Suppressor macrophage treated with lipopolysaccharide for 4 hours (primary cell): ENCODE measurements at regions not wholly inside any gene's neighbourhood (a gene's known extent, or its start where the extent isn't known, plus 50 kb on each side); places are given as distances from the start of the nearest gene placed in this dataset.
"Not testable (repeated sequence)": the region's sequence is repeated elsewhere in the genome, so short reads cannot be mapped to it uniquely, and the experiment has no call there.

Experiments used
- DNase-seq: peaks from one replicate; pipeline ENCODE4 v3.0.0-alpha.2; 2020

DNA sequence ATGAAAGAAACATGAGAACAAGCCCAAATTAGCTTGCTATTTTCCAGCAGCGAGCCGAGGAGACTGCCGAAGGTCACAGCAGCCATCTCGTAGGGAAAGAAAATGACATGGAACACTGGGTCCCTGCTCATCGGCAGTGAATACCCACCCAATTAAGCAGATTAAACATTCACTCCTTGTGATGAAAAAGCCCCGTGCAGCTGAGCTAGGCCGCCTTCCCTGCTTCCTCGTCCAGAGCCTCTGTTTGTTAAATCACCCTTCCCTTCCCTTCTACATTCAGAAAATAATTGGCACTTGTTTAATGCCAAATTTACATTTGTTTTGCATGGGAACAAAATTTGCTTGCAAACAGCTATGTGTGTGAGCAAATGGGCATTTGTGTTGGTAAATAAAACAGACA is 342.5 kb downstream of the RMST start:
- DNase-seq = no peak

DNA sequence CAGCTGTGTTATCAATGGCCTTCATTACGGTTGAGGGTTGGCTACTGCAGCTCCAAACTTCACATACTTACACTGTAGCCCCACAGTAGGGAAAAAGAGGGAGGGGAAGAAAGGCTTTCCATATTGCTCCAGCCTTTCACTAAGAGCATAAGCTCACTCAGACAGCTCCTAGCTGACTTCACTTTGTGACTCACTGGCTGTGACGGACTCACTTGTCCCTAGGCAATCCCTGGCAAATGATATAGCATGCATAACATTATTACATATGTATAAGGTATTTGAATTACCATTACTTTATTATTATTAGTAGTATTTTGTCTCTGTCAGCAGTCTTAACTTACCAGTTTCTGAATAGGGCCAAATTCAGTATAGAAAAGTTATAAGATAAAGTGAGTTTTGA is 350.7 kb downstream of the RMST start:
- DNase-seq = no peak

DNA sequence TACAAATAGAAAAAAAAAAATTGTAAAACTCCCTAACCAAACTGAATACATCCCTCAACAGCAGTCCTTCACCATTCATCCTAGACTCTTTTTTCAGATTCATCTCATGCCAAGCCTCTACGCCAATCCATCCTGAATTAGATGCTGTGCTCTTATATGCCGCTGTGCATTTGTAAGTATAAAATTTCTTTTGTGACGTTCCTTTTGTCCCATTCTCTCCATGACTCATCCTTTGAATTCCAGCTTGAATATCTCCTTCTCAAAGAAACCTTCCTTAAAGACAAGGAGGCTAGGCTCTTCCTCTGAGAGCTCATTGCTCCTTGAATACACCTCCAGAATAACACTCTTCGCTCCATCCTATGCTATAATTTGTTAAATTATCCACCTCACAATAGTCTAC is 359.2 kb downstream of the RMST start:
- DNase-seq = no peak

DNA sequence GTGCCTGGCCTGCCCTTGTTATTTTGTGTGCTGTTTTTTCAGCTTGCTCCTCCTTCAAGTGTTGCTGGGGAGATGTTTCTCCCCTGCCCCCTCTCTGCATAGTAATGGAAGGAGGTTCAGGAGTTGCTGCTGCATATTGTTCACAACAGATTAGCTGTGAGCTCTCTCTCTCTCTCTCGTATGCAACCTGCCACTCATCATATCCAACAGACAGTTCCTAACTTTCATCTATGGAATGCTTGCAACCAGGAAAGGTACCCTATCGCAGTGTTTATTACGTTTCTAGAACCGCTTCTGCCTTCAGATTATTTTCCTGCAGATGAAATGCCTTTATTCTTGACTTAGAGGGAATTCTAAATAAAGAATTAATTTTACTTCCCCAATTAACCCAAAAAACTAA is 372.9 kb downstream of the RMST start:
- DNase-seq = no peak

DNA sequence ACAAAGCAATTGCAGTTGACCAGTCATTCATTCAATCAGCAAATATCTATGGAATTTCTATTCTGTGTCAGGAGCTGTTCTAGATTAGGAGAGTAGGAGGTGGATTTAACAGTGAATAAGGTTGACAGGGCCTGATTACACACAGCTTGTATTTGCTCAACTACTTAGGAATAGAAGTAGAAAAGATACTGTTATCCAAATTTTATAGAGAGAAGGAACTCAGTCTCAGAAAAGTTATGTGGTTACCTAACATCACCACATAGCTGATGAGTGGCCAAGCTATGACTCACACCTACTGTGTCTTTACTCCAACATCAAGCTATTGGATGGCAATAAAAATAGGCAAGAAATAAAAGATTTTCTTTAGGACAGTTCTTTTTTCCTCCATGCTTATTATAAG is 374.8 kb downstream of the RMST start:
- no peak for DNase-seq

DNA sequence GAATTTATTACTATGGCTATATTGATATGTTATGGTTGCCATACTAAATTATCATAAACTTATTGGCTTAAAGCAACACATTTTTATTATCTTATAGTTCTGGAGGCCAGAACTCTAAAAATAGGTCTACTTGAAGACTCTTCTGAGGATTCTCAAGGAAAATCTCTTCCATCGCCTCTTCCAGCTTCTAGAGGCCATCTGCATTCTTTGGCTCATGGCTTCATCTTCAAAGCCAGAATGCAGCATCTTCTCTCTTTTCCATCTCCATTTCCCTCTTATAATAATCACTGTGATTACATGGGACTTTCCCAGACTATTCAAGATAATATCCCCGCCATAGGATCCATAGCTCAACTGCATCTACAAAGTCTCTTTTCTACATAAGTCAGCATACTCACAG is 385.4 kb downstream of the RMST start:
- no peak for DNase-seq

DNA sequence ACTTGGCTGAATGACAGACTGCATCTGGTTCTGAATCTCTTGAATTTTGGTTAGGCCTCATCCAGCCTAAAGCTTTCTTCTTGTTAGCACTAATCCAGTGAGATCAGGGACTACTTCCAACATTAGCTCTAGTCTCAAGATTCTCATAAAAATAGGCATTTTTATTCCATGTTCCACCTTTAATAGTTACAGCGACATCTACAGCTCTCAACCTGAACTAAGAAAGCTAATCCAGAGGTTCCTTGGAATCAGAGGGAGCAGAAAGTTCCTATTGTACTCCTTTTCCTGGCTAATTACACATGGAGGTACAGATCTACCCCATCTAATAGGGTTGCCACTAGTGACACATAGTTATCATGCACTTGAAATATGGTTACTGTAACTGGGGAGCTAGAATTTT is 391.9 kb downstream of the RMST start:
- no peak for DNase-seq

DNA sequence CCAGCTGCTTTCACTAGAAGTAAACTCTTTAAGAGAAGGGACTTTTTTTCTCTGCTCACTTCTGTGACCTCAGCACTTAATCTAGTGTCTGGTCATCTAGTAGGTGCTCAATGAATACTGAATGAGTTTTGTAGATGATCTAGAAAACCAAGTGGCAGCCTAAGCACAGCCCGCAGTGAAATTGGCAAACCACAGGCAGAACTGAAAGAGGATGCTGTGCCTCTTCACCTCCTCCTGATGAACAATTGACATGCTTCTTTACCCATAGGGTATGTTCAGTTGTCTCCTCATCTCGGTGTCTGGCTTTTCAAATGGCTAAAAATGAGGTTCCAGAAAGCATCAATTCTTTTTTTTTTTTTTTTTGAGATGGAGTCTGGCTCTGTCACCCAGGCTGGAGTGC is 399.5 kb downstream of the RMST start:
- no peak for DNase-seq

DNA sequence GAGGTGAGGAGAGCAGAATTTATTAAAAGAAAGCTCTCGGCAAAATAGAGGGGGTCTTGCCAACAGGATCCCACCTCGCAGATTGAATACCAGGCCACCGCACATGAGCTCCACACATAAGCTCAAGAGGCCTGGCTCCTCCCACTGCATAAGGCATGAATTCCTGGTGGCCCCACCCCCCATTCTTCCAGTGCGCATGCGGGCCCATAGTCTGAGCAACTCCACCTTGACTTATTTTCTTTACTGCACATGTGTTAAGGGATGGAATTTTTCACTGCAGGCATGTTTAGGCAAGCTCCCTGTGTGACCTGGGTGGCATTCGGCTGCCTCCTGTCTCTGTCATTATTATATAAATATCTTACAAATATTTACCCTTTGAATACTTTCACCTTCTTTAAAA is 412.5 kb downstream of the RMST start:
- DNase-seq = no peak

DNA sequence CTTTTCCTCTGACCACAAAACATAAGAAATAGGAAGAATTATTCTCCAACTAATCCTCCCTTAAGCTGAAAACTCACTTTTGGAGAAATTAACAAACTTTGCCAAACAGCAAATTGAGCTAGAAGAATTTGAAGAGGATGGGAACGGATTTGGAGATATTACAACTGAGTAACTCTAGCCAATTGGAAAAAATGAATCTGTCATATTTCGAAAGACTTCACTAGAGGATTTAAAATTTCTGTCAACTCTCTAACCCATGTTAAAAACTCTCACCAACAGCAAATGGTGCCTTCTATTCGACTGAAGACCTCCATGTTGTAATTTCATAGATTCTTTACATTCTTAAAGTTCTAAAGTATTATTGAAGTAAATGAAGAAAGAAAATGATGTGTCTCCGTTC is 414.2 kb downstream of the RMST start:
- DNase-seq = no peak

DNA sequence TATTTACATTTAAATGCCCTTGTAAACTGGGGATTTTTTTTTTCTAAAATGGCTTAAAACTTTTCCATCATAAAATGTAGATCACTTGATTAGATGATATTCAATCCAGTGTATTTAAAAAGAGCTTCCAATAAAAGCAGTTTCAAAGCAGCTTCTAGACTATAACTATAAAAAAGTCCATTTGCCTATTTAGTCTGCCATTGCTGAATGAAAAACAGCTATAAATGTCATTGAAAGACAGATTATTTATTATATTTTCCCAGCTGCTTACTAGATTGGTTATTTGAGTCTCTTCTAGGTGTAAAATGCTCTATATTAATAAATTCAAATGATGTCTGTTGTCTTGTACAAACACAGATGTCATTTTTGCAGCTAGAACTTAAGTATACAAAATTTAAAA is 414.8 kb downstream of the RMST start:
- DNase-seq = no peak

DNA sequence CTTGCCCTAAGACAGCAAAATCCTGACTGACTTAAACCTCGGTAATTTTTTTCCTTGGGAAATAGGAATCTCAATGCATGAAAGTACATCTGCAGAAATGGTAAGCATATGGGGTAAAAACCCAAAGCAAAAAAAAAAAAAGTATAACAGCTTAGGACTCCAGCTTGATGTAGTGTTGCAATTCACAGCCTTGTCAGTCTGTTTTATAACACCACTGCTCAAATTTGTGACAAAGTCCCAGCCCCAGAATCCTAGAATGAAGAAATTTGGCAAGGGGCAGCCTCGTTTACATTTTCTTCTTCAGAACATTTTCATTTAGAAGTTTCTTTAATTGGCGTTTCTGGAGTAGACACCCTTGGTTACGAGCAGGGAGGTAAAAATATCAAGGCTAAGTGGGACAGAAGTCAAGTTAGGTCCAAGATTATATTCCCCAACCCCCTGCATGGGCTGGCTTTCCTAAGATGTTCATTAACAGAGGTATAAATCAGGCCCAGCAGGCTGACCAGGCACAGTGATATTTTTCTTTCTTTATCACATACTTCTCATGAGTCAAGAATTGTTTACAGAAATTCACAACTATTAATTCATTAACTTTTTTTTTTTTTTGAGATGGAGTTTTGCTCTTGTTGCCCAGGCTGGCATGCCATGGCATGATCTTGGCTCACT is 424.0 kb downstream of the RMST start:
- DNase-seq = no peak

DNA sequence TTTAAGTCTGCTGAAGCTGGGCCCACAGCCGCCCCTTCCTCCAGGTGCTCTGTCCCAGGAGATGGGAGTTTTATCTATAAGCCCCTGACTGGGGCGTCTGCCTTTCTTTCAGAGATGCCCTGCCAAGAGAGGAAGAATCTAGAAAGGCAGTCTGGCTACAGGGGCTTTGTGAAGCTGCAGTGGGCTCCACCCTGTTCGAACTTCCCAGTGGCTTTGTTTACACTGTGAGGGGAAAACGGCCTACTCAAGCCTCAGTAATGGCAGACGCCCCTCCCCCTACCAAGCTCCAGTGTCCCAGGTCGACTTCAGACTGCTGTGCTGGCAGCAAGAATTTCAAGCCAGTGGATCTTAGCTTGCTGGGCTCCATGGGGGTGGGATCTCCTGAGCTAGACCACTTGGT is 435.3 kb downstream of the RMST start:
- not testable (repeated sequence) for DNase-seq

DNA sequence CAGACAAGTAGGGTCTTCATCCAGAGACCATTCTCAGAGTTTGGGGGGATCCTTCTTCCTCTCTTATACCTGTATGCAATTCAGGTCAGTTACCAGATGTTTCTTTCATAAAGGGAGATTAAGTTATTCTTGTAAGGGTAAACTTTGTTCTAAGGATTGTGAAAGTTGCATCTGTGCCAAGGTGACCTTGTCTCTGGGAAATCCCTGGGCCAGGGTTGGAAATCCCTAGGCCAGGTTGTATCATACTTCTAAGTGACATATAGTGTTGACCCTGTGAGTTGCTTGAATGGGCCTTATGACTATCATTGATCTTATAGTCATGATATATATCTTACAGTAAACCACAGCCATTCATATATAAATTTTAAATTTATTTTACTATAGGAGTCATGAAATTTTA is 436.9 kb downstream of the RMST start:
- no peak for DNase-seq

DNA sequence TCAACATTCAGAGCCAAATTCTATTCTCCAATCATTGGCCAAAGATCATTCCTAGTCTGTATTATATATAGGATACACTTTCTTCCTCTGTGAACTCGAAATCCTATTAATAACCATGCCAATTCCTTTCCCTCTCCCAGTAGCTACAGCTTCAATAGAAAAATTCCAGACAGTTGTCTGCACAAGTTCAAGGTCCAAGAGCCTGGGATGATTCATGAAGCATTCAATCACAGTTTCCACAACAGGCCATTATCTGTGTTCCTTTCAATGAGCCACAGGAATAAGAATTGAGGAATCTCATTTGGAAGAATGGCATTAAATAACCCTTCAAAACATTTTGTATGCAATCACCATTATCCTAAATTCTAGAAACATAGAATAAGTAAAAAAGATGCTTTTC is 437.4 kb downstream of the RMST start:
- DNase-seq = no peak

DNA sequence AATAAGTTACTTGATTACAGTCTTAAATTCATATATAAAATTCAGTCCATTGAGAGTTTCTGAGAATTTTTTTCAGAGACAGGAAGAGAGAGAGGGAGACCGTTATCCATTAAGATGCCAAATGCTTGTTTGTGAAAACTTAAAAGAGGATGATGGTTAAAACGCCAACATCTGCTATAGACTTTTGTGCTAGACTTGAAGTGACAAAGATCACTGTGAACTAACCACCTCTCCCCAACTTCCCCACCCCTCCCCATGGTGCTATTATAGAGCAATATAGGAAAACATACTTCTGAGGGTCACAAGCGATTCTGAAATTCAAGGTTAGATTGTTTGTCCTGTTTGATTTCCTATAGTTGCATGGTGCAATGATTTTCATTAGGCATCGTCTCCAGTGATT is 440.8 kb downstream of the RMST start:
- DNase-seq = no peak

DNA sequence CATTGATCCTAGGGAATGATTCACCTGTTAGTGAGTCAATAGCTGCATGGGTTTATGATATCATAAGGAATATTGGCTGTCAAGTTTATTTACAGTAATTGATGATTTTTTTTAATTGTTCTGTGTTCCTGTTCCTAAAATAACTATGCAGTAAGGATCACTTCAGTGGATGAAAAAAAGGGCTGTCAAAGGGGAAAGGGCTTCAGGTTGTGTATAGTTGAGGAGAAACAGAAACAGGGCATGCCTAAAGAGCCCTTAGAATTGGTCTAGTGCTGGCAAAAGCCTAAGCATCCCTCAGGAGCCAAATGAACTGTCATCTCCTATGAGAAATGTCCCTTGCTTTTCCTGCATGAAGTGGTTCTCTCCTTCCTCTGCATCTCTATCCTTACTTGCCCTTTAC is 444.9 kb downstream of the RMST start:
- DNase-seq = no peak

DNA sequence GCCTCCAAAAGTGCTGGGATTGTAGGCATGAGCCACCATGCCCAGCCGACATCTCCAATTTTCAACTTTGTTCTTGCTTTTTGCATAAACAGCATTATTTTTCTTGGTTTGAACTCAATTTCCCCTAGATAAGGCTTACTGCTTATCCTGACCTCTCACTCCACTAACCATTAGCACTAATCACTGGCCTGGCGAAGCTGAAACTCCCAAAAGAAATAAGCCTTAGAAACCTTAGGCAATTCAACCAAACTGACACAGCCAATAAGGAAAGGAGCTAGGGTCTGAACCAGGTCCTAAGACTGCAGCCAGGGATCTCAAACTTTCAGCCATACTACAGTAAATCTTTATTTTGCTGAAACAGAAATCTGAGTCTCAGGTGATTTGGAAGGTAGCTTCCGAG is 448.0 kb downstream of the RMST start:
- DNase-seq = no peak

DNA sequence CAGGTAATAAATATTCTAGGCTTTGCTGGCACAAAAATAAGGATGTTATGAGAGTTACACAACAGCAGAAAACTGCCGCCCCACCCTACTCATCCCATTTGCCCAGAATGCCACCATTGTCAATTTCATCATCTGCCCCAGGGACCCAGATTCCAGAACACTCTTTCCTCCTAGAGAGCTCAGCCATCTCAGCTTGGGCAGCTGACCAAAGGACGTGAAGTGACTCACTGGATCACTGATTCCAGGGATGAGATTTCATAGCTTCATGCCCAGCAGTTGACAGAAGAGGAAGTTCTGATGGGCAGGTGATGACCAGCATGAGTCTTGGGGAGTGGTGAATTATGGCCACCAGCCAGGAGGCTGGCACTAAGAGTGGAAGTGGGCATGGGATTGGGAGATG is 450.3 kb downstream of the RMST start:
- no peak for DNase-seq

DNA sequence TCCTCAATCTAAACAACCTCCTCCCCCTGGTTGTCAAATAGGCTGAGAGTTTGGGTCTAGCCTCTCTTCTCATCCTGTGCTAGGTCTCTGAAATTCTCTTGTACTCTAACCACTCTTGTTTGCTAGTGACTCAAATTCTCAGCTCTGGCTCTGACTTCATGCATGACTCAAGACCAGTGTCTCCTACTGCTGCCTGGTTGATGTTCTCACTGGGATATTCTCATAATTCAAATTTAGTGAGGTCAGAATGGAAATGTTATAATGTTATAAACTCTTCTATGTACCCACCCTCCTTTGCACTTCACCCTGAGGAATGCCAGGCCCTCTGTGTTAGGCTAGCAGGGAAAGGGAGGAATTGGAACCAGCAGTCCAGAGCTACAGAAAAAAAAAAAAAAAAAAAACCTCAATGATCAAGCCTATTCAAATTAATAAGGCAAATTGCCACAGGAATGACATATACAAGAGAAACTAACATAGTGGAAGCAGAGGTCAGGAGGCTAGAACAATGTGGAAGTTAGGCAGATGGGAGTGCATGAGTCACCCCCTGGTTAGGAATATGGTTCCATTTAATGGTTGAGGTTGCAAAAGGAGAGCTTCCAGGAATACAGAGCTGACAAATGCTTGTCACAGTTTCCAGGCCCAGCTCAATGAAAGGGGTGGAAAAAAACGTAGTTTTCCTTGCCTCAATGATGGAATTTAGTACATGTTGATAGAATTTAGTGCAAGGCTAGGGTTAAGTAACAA is 459.5 kb downstream of the RMST start:
- DNase-seq = peak; percentile 18

DNA sequence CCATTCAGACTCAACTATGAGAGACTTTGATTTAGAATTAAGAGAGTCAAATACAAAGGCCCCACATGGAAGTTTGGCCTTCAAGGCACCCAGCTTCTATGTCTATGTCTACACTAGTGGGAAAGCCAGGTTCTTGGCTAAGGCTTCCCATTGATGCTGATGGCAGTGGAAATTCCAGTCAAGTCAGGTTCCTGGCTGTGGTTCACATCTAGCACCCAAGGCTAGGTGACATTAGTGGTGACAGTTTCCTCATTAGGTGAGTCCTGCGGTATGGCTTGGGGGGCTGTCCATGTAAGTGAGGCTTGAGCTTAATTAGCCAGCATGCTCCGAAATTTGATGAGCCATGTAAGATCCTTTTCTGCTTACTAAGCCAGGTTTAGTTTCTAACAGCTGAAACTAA is 460.9 kb downstream of the RMST start:
- no peak for DNase-seq

DNA sequence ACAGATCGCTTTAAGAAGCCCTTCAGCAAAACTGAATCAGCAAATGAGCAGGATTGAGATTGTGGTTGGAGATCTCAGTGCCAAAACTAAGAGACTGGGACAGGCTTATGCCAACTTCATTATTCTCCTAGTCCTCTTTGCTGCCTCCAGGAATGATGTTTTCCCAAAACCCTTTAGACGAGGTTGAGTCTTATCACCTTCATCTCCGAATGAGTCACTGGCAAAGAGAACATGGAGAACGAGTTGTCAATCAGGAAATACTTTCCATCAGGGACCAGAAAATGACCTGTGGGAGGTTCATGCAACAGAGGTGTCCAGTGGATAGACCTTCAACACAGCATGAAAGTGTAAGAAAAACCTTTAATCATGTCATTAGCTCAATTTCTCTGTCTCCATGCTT is 461.5 kb downstream of the RMST start:
- no peak for DNase-seq

DNA sequence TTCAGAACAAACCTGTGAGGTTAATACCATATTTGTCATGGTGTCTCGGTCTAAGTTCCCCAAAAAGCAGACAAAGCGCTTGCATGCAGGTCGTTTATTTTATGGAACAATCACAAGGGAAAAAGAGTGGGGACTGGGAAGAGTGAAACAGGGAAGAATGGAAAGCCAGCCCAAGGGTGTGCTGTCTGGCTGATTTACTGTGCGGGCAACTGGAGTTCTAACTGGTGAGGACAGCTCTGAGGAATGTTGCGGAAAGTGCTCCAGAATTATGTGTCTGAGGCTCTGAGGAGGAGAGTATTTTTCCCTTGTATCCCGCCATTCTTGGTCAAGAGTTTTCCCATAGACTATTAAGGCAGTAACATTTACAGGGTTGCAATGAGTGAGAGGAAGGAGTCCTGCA is 465.4 kb downstream of the RMST start:
- DNase-seq = no peak

DNA sequence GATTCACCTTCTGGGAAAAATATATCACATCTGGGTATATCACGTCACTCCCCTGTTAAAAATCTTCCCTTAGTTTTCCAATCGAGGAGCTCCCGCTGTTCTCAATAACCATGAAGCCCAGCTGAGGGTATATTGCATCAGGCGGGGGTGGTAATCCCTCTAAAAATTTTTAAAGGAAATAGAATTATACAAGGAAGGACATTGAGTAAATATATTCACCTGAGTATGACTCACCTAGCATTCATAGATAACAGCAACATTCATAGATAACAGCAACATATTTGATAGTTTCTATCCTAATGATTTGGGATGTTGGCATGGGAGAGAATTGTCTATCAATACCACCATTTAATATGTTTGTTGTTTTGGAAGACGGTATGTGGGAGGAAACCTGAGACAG is 473.6 kb downstream of the RMST start:
- no peak for DNase-seq

DNA sequence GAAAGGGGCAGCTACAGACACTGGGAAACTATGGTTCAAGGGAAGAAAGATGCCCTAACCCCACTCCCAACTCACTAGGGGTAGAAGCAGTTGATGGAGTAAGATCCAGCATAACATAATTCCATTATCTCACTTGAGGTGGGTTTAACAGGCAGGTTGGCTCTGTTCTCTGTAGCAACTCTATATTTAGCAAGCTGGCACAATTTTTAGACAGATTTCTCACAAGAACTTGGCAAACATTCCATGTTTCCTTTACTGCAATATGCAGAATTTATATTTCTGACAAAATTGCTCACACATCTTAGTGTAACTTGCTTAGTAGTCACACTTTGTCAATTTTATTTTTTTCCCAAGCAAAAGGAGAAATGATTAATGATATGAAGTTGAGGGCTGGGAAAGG is 475.4 kb downstream of the RMST start:
- DNase-seq = no peak
